ENCODE measurements at regions not wholly inside any gene's neighbourhood (a gene's known extent, or its start where the extent isn't known, plus 50 kb on each side); places are given as distances from the start of the nearest gene placed in this dataset.

DNA sequence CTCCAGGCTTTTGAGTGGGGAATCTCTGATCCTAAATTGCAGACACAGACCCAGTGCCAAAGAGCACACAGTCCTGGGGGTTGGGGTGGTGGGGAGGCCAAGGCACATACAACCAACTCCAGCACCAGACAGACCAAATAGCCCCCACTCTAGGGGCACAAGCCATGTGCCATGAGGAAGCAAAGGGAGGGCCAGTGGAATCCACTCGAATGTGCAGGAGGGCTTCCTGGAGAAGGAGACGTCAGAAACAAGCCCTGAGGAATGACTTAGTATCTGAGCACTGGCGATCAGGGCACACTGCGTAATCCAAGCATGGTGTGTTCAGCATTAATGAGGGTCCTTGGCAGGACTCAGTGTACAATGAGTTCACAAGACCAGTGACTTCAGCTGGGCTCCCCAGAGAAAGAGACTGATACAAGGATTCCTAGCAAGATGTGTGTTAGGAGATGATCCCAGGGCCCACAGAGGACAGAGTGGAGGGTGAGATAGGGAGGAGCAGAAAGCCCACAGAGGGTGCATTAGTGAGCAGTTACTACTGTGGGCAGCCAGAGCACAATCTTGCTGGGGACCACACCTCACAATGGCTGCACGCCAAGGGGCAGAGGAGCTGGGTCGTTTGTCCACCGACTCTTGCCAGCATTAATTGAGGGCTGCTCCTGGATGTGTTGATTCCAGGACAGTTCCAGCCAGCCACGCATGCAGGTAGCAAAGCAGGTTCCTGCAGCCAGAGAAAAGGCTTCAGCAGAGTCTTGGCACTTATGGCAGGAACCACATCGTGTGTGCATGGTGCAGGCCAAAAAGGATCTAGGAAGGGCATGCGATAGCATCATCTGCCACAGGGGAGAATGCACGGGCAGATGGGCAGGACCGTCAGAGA is 152.6 kb upstream of the VSTM2B start:
- no peak overlapping the region for H3K27ac ChIP-seq (ENCODE audit: low read depth, low read length, severe bottlenecking)
- WGBS, 2 experiments (ENCODE audit: insufficient coverage in 2 of 2): 79 to 82% methylated on average over 11 of the region's 12 CpGs
- H3K36me3 ChIP-seq (ENCODE audit: control insufficient read depth, insufficient read depth, low read length): no peaks in the 10 kb centered on the region
- H3K4me3 ChIP-seq (ENCODE audit: extremely low read depth, insufficient read depth, low read length, poor library complexity, severe bottlenecking): no peak overlapping the region
- H3K4me1 ChIP-seq (ENCODE audit: control insufficient read depth, insufficient read depth, low read length, poor library complexity, severe bottlenecking): no peaks in the 10 kb centered on the region
- no peaks in the 10 kb centered on the region for H3K9me3 ChIP-seq (ENCODE audit: control insufficient read depth, low read length)

DNA sequence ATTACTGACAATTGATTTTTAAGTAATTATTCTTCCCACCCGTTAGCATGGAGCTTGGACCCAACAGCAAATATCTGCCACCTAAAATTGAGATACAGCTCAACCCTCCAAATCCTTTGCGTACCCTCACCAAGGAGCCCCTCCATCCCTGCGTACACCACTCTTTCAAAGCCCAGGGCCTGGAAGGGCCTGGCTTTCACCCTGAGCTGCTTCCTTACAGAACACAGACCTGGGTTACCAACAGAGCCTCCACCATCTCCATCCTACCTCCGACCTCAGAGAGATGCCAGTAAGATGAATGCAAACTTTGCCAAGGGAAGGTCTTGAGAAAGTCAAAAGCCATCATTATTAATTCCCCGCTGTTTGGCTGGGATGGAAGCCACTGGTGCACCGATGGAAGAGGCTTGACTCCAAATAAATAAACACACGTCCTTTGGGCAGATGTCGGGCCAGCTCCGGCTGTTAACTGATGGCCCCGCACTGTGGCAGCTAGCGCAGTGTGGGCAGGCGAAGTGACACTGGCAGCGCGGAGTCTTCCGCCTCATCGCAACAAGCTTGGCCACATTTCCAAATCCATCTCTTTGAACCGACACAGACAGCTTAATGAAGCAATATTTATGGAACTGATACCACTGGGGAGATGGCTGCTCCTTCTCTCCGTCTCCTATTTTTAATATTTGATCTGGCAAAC is 150.2 kb upstream of the VSTM2B start:
- Histone ChIP-seq H3K4me3 (ENCODE audit: extremely low read depth, insufficient read depth, low read length, poor library complexity, severe bottlenecking) (no peak overlapping the region), H3K9me3 (ENCODE audit: control insufficient read depth, low read length) (no peaks in the 10 kb centered on the region), H3K4me1 (ENCODE audit: control insufficient read depth, insufficient read depth, low read length, poor library complexity, severe bottlenecking) (peaks cover 2% of the 10 kb centered on the region), H3K27ac (ENCODE audit: low read depth, low read length, severe bottlenecking) (no peak overlapping the region), H3K36me3 (ENCODE audit: control insufficient read depth, insufficient read depth, low read length) (no peaks in the 10 kb centered on the region)
- 96% methylated on average over 15 of the region's 18 CpGs for WGBS, 2 experiments (ENCODE audit: insufficient coverage in 2 of 2)

DNA sequence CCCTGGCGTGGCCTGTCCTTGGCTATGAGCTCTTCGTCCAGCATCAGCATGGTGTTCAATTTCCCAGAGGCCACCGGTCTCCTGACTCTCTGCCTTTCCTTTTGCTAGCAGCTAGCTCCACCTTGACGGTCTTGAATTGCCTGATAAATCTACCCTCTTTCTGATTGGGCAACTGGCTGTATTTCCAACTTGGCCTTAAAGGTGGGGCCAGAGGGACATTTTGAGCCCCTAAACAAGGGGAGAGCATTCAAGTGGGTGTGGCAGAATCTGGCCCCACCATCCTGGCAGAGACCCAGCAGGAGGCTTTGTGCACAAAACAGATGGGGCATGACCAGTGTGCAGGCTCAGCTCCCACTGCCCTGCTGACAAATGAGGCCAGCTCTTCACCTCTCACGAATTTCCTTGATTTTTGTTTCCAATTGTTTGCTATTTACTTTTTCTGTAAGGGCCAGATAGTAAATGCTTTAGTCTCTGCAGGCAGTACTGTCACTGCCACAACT is 148.9 kb upstream of the VSTM2B start:
- Histone ChIP-seq H3K9me3 (ENCODE audit: control insufficient read depth, low read length) (no peaks in the 10 kb centered on the region), H3K4me3 (ENCODE audit: extremely low read depth, insufficient read depth, low read length, poor library complexity, severe bottlenecking) (no peak overlapping the region), H3K27ac (ENCODE audit: low read depth, low read length, severe bottlenecking) (no peak overlapping the region), H3K4me1 (ENCODE audit: control insufficient read depth, insufficient read depth, low read length, poor library complexity, severe bottlenecking) (peaks cover 2% of the 10 kb centered on the region), H3K36me3 (ENCODE audit: control insufficient read depth, insufficient read depth, low read length) (no peaks in the 10 kb centered on the region)
- WGBS, 2 experiments (ENCODE audit: insufficient coverage in 2 of 2): 75 to 89% methylated on average over 3 to 5 of the region's 5 CpGs

DNA sequence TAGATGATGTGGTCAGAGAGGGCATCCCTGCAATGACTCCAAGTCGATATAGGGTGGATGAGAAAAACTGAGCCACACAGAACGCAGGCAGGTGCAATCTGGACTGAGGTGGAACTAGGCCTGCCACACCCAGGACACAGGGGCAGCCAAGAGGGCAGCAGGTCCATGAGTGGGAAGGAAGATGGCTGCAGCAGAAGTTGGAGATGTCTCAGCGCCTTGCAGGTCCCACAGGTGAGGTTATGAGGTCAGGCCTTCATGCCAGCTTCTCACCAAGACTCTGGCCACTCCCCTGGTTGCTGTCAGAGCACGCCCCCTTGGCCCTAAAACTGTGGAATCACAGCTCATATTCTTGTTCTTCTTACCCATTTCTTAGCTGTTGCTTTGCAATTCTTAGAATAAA is 147.7 kb upstream of the VSTM2B start:
- H3K9me3 ChIP-seq (ENCODE audit: control insufficient read depth, low read length): no peaks in the 10 kb centered on the region
- no peak overlapping the region for H3K4me3 ChIP-seq (ENCODE audit: extremely low read depth, insufficient read depth, low read length, poor library complexity, severe bottlenecking)
- no peaks in the 10 kb centered on the region for H3K36me3 ChIP-seq (ENCODE audit: control insufficient read depth, insufficient read depth, low read length)
- WGBS, 2 experiments (ENCODE audit: insufficient coverage in 2 of 2): 73 to 80% methylated on average over 3 to 4 of the region's 4 CpGs
- H3K4me1 ChIP-seq (ENCODE audit: control insufficient read depth, insufficient read depth, low read length, poor library complexity, severe bottlenecking): peaks cover 2% of the 10 kb centered on the region
- H3K27ac ChIP-seq (ENCODE audit: low read depth, low read length, severe bottlenecking): no peak overlapping the region

DNA sequence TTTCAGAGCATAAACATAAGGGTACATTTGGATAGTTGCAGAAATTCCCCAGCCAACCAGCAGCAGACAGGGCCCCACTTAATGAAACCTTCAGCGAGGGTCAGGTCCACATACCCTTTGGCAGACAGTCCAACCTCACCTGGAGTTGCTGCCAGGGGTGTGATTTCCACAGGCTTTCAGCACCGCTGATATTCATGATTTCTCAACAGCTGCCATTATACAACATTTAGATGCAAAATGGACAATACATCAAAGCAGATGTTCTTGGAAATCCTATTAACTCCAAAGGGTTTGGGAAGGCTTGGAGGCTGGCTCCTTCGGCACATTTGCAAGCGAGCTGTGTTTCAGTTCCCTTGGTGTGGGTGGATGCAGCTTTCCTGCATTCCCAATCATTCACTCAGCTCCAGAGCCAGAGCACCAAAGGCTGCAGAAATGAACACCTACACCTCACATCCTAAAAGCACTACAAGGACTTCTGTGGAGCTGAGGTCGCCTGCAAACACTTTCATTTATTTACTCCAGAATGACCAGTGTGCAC is 147.2 kb upstream of the VSTM2B start:
- Histone ChIP-seq H3K4me1 (ENCODE audit: control insufficient read depth, insufficient read depth, low read length, poor library complexity, severe bottlenecking) (peaks cover 2% of the 10 kb centered on the region), H3K27ac (ENCODE audit: low read depth, low read length, severe bottlenecking) (no peak overlapping the region), H3K9me3 (ENCODE audit: control insufficient read depth, low read length) (no peaks in the 10 kb centered on the region), H3K36me3 (ENCODE audit: control insufficient read depth, insufficient read depth, low read length) (no peaks in the 10 kb centered on the region), H3K4me3 (ENCODE audit: extremely low read depth, insufficient read depth, low read length, poor library complexity, severe bottlenecking) (no peak overlapping the region)
- WGBS, 2 experiments (ENCODE audit: insufficient coverage in 2 of 2): 77 to 89% methylated on average over 5 of the region's 5 CpGs

DNA sequence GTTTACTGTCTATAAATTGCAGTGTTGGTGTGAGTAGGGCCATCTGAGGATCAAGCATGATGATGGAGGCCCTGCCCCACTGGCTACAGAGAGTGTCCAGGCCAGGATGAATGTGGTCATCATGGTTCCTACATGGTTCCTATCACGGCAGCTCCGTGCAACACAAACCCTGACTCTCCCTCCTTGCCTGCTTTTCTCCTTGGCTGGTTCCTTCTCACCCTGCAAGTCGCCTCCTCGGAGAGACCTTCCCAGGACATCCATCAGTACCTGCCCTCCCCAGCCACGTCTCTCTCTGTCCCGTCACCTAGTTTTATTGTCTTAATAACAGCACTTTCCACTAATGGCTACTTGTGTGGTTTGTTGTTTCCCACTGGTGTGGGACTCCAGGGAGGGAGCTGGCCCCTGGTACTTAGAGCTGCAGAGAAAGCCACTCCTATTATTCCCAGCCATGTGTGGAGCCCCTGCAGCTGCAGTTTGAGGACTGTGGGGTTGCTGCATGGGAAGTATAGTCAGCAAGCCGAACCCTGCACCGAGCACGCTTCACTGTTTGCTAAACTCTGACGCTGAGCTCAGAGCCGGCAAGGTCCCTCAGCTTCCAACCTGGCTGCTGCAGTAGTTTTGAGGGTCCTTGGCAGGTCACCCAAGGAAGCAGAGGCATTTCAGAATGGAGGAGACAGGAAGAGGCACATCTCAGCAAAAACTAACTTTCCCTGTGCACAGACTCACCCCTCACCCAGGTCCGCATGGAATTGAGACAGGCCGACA is 146.4 kb upstream of the VSTM2B start:
- WGBS, 2 experiments (ENCODE audit: insufficient coverage in 2 of 2): 83 to 92% methylated on average over 9 of the region's 13 CpGs
- H3K36me3 ChIP-seq (ENCODE audit: control insufficient read depth, insufficient read depth, low read length): no peaks in the 10 kb centered on the region
- no peak overlapping the region for H3K4me3 ChIP-seq (ENCODE audit: extremely low read depth, insufficient read depth, low read length, poor library complexity, severe bottlenecking)
- no peaks in the 10 kb centered on the region for H3K9me3 ChIP-seq (ENCODE audit: control insufficient read depth, low read length)
- no peak overlapping the region for H3K27ac ChIP-seq (ENCODE audit: low read depth, low read length, severe bottlenecking)
- peaks cover 2% of the 10 kb centered on the region for H3K4me1 ChIP-seq (ENCODE audit: control insufficient read depth, insufficient read depth, low read length, poor library complexity, severe bottlenecking)

DNA sequence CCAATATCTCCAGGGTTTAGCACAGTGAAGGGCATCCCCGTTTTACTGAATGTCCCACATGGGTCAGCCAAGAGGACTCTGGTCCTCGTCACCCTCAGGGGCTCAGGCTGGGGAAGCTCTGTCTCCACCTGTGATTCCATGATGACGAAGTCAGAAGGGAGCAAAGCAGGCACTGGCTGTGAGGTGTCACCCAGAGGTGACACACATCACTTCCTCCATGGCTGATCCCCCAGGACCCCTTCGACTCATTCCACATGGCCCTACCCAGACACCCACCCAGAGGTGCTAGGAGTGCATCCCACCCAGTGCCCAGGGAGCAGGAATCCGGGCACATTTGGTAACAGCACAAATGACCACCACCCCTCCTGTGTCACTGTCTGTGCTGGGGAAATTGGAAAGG is 145.2 kb upstream of the VSTM2B start:
- Histone ChIP-seq H3K4me3 (ENCODE audit: extremely low read depth, insufficient read depth, low read length, poor library complexity, severe bottlenecking) (no peak overlapping the region), H3K4me1 (ENCODE audit: control insufficient read depth, insufficient read depth, low read length, poor library complexity, severe bottlenecking) (peaks cover 2% of the 10 kb centered on the region), H3K36me3 (ENCODE audit: control insufficient read depth, insufficient read depth, low read length) (no peaks in the 10 kb centered on the region), H3K9me3 (ENCODE audit: control insufficient read depth, low read length) (no peaks in the 10 kb centered on the region), H3K27ac (ENCODE audit: low read depth, low read length, severe bottlenecking) (no peak overlapping the region)
- 84 to 85% methylated on average over 4 to 5 of the region's 5 CpGs for WGBS, 2 experiments (ENCODE audit: insufficient coverage in 2 of 2)

DNA sequence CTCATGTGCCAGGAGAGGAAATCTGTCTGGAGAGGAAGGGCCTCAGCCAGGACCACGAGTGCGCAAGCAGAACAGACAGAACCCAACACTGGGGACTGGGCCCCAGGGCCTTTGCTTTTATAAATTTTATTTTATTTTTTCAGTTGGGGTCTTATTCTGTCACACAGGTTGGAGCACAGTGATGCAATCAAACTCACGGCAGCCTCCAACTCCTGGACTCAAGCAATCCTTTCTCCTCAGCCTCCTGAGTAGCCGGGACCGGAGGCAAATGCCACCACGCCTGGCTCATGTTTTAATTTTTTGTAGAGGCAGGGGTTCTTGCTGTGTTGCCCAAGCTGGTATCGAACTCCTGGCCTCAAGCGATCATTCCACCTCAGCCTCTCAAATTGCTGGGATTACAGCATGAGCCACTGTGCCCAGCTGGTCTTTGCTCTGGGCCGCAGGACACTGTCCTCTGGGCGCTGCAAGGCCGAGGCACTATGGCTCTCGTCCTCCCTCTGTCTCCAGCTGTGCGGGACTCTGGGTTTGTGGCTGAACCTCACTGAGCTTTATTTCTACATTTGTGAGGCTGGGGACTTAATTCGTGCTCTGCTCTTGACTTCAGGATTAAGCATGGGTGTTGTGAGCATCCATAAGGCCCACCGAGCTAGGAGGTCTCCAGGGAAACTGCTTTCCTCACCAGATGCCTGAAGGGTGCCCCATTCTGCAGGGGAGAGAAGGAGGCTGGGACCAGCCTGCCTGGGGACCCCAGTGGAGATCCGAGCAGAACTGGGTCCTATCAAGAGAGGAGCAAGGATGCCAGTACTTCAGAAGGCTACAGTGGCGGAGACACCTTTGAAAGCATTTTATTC is 144.2 kb upstream of the VSTM2B start:
- no peaks in the 10 kb centered on the region for H3K36me3 ChIP-seq (ENCODE audit: control insufficient read depth, insufficient read depth, low read length)
- H3K4me1 ChIP-seq (ENCODE audit: control insufficient read depth, insufficient read depth, low read length, poor library complexity, severe bottlenecking): peaks cover 2% of the 10 kb centered on the region
- 90 to 93% methylated on average over 14 of the region's 17 CpGs for WGBS, 2 experiments (ENCODE audit: insufficient coverage in 2 of 2)
- H3K27ac ChIP-seq (ENCODE audit: low read depth, low read length, severe bottlenecking): no peak overlapping the region
- no peak overlapping the region for H3K4me3 ChIP-seq (ENCODE audit: extremely low read depth, insufficient read depth, low read length, poor library complexity, severe bottlenecking)
- H3K9me3 ChIP-seq (ENCODE audit: control insufficient read depth, low read length): no peaks in the 10 kb centered on the region

DNA sequence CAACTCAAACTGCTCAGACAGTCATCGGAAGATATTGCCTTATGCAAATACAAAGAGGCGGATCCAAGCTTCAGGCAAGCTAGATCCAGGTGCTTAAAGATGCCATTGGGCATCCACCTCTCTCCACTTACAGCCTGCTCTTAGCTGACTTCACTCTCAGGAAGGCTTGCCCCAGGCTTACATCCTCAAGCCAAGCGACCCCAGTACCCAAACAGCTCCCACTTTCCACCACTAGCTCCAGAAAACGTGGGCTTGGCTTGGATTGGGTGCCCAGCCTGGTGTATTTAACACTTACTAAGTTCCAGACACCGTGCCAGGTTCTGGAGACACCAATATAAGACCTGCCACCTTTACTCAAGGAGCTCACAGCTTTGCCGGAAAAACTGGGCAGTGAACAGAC is 142.1 kb upstream of the VSTM2B start:
- no peaks in the 10 kb centered on the region for H3K9me3 ChIP-seq (ENCODE audit: control insufficient read depth, low read length)
- WGBS, 2 experiments (ENCODE audit: insufficient coverage in 2 of 2): 74 to 82% methylated on average over 4 to 6 of the region's 6 CpGs
- no peaks in the 10 kb centered on the region for H3K36me3 ChIP-seq (ENCODE audit: control insufficient read depth, insufficient read depth, low read length)
- H3K4me3 ChIP-seq (ENCODE audit: extremely low read depth, insufficient read depth, low read length, poor library complexity, severe bottlenecking): no peak overlapping the region
- H3K27ac ChIP-seq (ENCODE audit: low read depth, low read length, severe bottlenecking): no peak overlapping the region
- peaks cover 2% of the 10 kb centered on the region for H3K4me1 ChIP-seq (ENCODE audit: control insufficient read depth, insufficient read depth, low read length, poor library complexity, severe bottlenecking)

DNA sequence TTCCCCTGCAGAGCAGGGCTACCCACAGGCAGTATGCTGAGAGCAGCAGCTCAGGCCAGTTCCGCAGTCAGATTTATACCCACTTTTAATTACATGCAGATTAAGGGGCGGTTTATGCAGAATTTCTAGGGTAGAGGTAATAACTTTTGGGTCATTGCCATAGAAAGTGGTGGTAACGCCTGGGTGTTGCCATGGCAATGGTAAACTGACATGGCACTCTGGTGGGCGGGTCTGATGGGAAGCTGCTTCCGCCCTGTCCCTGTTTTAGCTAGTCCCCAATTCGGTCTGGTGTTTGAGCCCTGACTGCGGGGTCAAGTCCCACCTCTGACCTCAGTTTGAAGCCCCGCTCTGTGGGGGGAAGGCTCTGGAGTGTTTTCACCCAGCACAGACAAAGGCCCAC is 141.1 kb upstream of the VSTM2B start:
- H3K4me1 ChIP-seq (ENCODE audit: control insufficient read depth, insufficient read depth, low read length, poor library complexity, severe bottlenecking): peaks cover 2% of the 10 kb centered on the region
- H3K36me3 ChIP-seq (ENCODE audit: control insufficient read depth, insufficient read depth, low read length): no peaks in the 10 kb centered on the region
- no peaks in the 10 kb centered on the region for H3K9me3 ChIP-seq (ENCODE audit: control insufficient read depth, low read length)
- no peak overlapping the region for H3K27ac ChIP-seq (ENCODE audit: low read depth, low read length, severe bottlenecking)
- no peak overlapping the region for H3K4me3 ChIP-seq (ENCODE audit: extremely low read depth, insufficient read depth, low read length, poor library complexity, severe bottlenecking)
- WGBS, 2 experiments (ENCODE audit: insufficient coverage in 2 of 2): 74 to 83% methylated on average over 4 to 5 of the region's 8 CpGs
